ENCODE measurements at regions not wholly inside any gene's neighbourhood (a gene's known extent, or its start where the extent isn't known, plus 50 kb on each side); places are given as distances from the start of the nearest gene placed in this dataset.

DNA sequence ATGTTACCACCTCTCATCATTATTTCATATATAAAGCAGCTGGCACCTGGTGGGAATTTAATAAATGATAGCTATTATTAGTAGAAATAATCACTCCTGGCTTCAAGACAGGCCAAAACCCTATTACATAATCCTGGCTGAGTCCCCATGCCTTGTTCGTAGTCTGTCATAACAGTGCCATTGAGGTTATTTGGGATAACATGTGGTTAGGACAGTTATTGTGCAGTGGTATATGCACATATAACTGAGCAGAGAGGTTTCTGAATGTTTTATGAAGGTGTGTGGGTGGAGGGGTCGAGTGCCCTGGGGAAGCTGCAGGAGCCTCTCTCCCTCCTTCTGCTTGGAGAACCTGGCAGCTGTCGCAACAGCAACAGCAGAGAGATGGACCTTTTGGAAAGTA is 162.4 kb upstream of the NABP1 start:
- H3K9me1 ChIP-seq (replicated peaks; ENCODE audit: control insufficient read depth, extremely low read depth, insufficient read depth, low read length) = no peaks in the 10 kb centered on the region
- no TSS peak for BruUV-seq (replicated peaks)
- H3K36me3 ChIP-seq (ENCODE audit: control insufficient read depth in 2 of 2, extremely low read depth in 1 of 2, insufficient read depth in 2 of 2, low read length in 2 of 2) = no peaks in the 10 kb centered on the region
- ChIA-PET CTCF (interaction anchor here (0.7 to 1.9 kb wide), 7 partner anchors 8 to 464 kb away, joined by 3 to 8 read pairs (median 4); no protein-coding TSS in a partner anchor), POLR2A (no interaction called here)
- TF ChIP-seq EZH2 (IDR thresholded peaks at IDR 0.05; ENCODE audit: borderline replicate concordance, low read depth, low read length, severe bottlenecking) = no peak
- TF ChIP-seq, protein P1, sequence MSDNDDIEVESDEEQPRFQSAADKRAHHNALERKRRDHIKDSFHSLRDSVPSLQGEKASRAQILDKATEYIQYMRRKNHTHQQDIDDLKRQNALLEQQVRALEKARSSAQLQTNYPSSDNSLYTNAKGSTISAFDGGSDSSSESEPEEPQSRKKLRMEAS (IDR thresholded peaks at IDR 0.05; ENCODE audit: insufficient read depth, insufficient read length) = no peak
- TF ChIP-seq, protein P2, sequence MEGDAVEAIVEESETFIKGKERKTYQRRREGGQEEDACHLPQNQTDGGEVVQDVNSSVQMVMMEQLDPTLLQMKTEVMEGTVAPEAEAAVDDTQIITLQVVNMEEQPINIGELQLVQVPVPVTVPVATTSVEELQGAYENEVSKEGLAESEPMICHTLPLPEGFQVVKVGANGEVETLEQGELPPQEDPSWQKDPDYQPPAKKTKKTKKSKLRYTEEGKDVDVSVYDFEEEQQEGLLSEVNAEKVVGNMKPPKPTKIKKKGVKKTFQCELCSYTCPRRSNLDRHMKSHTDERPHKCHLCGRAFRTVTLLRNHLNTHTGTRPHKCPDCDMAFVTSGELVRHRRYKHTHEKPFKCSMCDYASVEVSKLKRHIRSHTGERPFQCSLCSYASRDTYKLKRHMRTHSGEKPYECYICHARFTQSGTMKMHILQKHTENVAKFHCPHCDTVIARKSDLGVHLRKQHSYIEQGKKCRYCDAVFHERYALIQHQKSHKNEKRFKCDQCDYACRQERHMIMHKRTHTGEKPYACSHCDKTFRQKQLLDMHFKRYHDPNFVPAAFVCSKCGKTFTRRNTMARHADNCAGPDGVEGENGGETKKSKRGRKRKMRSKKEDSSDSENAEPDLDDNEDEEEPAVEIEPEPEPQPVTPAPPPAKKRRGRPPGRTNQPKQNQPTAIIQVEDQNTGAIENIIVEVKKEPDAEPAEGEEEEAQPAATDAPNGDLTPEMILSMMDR (IDR thresholded peaks at IDR 0.05; ENCODE audit: extremely low read depth in 1 of 2, insufficient read depth in 1 of 2, low read depth in 1 of 2, low read length in 2 of 2) = no peak
- TF ChIP-seq MYC (IDR thresholded peaks at IDR 0.05; ENCODE audit: low read depth, low read length) = no peak
- no peak for TF ChIP-seq FOS (IDR thresholded peaks at IDR 0.05; ENCODE audit: borderline replicate concordance, insufficient read depth, low read length)
- no peak for TF ChIP-seq JUN (IDR thresholded peaks at IDR 0.05; ENCODE audit: borderline replicate concordance, insufficient read depth, insufficient read length, low read depth)
- H3K9me3 ChIP-seq (replicated peaks; ENCODE audit: control insufficient read depth, insufficient read depth, low read length) = no peaks in the 10 kb centered on the region
- intact Hi-C loops (cut with micrococcal nuclease) = no loop called here
- H3K4me3 ChIP-seq (replicated peaks in 1 of 3; ENCODE audit: insufficient read depth in 1 of 3, low read depth in 1 of 3, low read length in 3 of 3) = no peak overlapping the region
- no peaks in the 10 kb centered on the region for H3K79me2 ChIP-seq (ENCODE audit: control insufficient read depth, insufficient read depth, low read length)
- no peak overlapping the region for H3K4me2 ChIP-seq (ENCODE audit: insufficient read depth, low read length)
- no peaks in the 10 kb centered on the region for H3K4me1 ChIP-seq (ENCODE audit: control insufficient read depth, extremely low read depth, insufficient read depth, low read length)
- no peak overlapping the region for H2AFZ ChIP-seq (ENCODE audit: low read depth, low read length)
- H3K27ac ChIP-seq (ENCODE audit: insufficient read depth, low read depth, low read length) = no peak overlapping the region
- peaks cover 3 to 12% of the 10 kb centered on the region in 2 experiments for H3K27me3 ChIP-seq (ENCODE audit: control insufficient read depth in 2 of 2, insufficient read depth in 2 of 2, low read length in 2 of 2)
- no peaks in the 10 kb centered on the region for H4K20me1 ChIP-seq (replicated peaks; ENCODE audit: control insufficient read depth, extremely low read depth, insufficient read depth, low read length)
- H3K9ac ChIP-seq (replicated peaks; ENCODE audit: extremely low read depth, insufficient read depth, low read length) = no peak overlapping the region
- DNase-seq (ENCODE audit: low read depth, low spot score) (no peak), FAIRE-seq (no peak)
- dilution Hi-C loops (cut with MboI; ENCODE audit: extremely low pct_ligation_motif_present, low sequenced_read_pairs) = no loop called here

Measured in endothelial cell of umbilical vein (primary cell).